ENCODE measurements at regions not wholly inside any gene's neighbourhood (a gene's known extent, or its start where the extent isn't known, plus 50 kb on each side); places are given as distances from the start of the nearest gene placed in this dataset.

GRCh38 chr4:159446266-159446976 is 343.5 kb downstream of the RAPGEF2 start:
- H3K4me1 ChIP-seq (ENCODE audit: control insufficient read depth, insufficient read depth, low read length) = no peaks in the 10 kb centered on the region
- H3K36me3 ChIP-seq (ENCODE audit: insufficient read depth, low read length) = no peaks in the 10 kb centered on the region
- H3K4me2 ChIP-seq (ENCODE audit: low read length) = no peak overlapping the region
- no peak overlapping the region for H3K4me3 ChIP-seq (ENCODE audit: low read length)
- H3K9me3 ChIP-seq (replicated peaks; ENCODE audit: low read length) = no peaks in the 10 kb centered on the region
- H3K27me3 ChIP-seq (ENCODE audit: control insufficient read depth, insufficient read depth, low read length) = no peaks in the 10 kb centered on the region
- H3K9ac ChIP-seq (ENCODE audit: low read depth, low read length) = no peak overlapping the region

- Histone ChIP-seq H3K4me1 (ENCODE audit: control insufficient read depth, insufficient read depth, low read length) (no peaks in the 10 kb centered on the region), H3K36me3 (ENCODE audit: insufficient read depth, low read length) (no peaks in the 10 kb centered on the region), H3K9me3 (replicated peaks; ENCODE audit: low read length) (no peaks in the 10 kb centered on the region), H3K27me3 (ENCODE audit: control insufficient read depth, insufficient read depth, low read length) (no peaks in the 10 kb centered on the region), H3K4me2 (ENCODE audit: low read length) (no peak overlapping the region), H3K9ac (ENCODE audit: low read depth, low read length) (no peak overlapping the region), H3K4me3 (ENCODE audit: low read length) (no peak overlapping the region)
Measured at GRCh38 chr4:159447296-159447695, 344.4 kb downstream of the RAPGEF2 start.

- H3K4me2 ChIP-seq (ENCODE audit: low read length) = no peak overlapping the region
- no peaks in the 10 kb centered on the region for H3K9me3 ChIP-seq (replicated peaks; ENCODE audit: low read length)
- H3K4me3 ChIP-seq (ENCODE audit: low read length) = no peak overlapping the region
- no peak overlapping the region for H3K9ac ChIP-seq (ENCODE audit: low read depth, low read length)
- no peaks in the 10 kb centered on the region for H3K36me3 ChIP-seq (ENCODE audit: insufficient read depth, low read length)
- no peaks in the 10 kb centered on the region for H3K27me3 ChIP-seq (ENCODE audit: control insufficient read depth, insufficient read depth, low read length)
- no peaks in the 10 kb centered on the region for H3K4me1 ChIP-seq (ENCODE audit: control insufficient read depth, insufficient read depth, low read length)
Measured at GRCh38 chr4:159451006-159451405, 348.1 kb downstream of the RAPGEF2 start.

- Histone ChIP-seq H3K4me3 (ENCODE audit: low read length) (no peak overlapping the region), H3K4me1 (ENCODE audit: control insufficient read depth, insufficient read depth, low read length) (no peaks in the 10 kb centered on the region), H3K9ac (ENCODE audit: low read depth, low read length) (peak overlapping the region; percentile 49), H3K36me3 (ENCODE audit: insufficient read depth, low read length) (no peaks in the 10 kb centered on the region), H3K9me3 (replicated peaks; ENCODE audit: low read length) (no peaks in the 10 kb centered on the region), H3K4me2 (ENCODE audit: low read length) (peak overlapping the region; percentile 24), H3K27me3 (ENCODE audit: control insufficient read depth, insufficient read depth, low read length) (no peaks in the 10 kb centered on the region)
Measured at GRCh38 chr4:159455675-159456237, 352.9 kb downstream of the RAPGEF2 start.

GRCh38 chr4:159460371-159460770 is 357.5 kb downstream of the RAPGEF2 start:
- Histone ChIP-seq H3K27me3 (ENCODE audit: control insufficient read depth, insufficient read depth, low read length) (no peaks in the 10 kb centered on the region), H3K9me3 (replicated peaks; ENCODE audit: low read length) (peaks cover 5% of the 10 kb centered on the region), H3K9ac (ENCODE audit: low read depth, low read length) (no peak overlapping the region), H3K4me2 (ENCODE audit: low read length) (no peak overlapping the region), H3K4me1 (ENCODE audit: control insufficient read depth, insufficient read depth, low read length) (no peaks in the 10 kb centered on the region), H3K36me3 (ENCODE audit: insufficient read depth, low read length) (no peaks in the 10 kb centered on the region), H3K4me3 (ENCODE audit: low read length) (no peak overlapping the region)

GRCh38 chr4:159463235-159463634 is 360.4 kb downstream of the RAPGEF2 start:
- H3K4me3 ChIP-seq (ENCODE audit: low read length) = no peak overlapping the region
- no peaks in the 10 kb centered on the region for H3K36me3 ChIP-seq (ENCODE audit: insufficient read depth, low read length)
- H3K4me2 ChIP-seq (ENCODE audit: low read length) = no peak overlapping the region
- H3K4me1 ChIP-seq (ENCODE audit: control insufficient read depth, insufficient read depth, low read length) = no peaks in the 10 kb centered on the region
- H3K9ac ChIP-seq (ENCODE audit: low read depth, low read length) = no peak overlapping the region
- H3K27me3 ChIP-seq (ENCODE audit: control insufficient read depth, insufficient read depth, low read length) = no peaks in the 10 kb centered on the region
- peaks cover 5% of the 10 kb centered on the region for H3K9me3 ChIP-seq (replicated peaks; ENCODE audit: low read length)

- Histone ChIP-seq H3K27me3 (ENCODE audit: control insufficient read depth, insufficient read depth, low read length) (no peaks in the 10 kb centered on the region), H3K4me3 (ENCODE audit: low read length) (no peak overlapping the region), H3K9me3 (replicated peaks; ENCODE audit: low read length) (peaks cover 5% of the 10 kb centered on the region), H3K9ac (ENCODE audit: low read depth, low read length) (no peak overlapping the region), H3K4me1 (ENCODE audit: control insufficient read depth, insufficient read depth, low read length) (no peaks in the 10 kb centered on the region), H3K36me3 (ENCODE audit: insufficient read depth, low read length) (no peaks in the 10 kb centered on the region), H3K4me2 (ENCODE audit: low read length) (no peak overlapping the region)
Measured at GRCh38 chr4:159464302-159464701, 361.4 kb downstream of the RAPGEF2 start.

GRCh38 chr4:159476886-159477285 is 374.0 kb downstream of the RAPGEF2 start:
- Histone ChIP-seq H3K27me3 (ENCODE audit: control insufficient read depth, insufficient read depth, low read length) (no peaks in the 10 kb centered on the region), H3K9ac (ENCODE audit: low read depth, low read length) (no peak overlapping the region), H3K4me1 (ENCODE audit: control insufficient read depth, insufficient read depth, low read length) (no peaks in the 10 kb centered on the region), H3K4me3 (ENCODE audit: low read length) (no peak overlapping the region), H3K36me3 (ENCODE audit: insufficient read depth, low read length) (no peaks in the 10 kb centered on the region), H3K4me2 (ENCODE audit: low read length) (no peak overlapping the region), H3K9me3 (replicated peaks; ENCODE audit: low read length) (no peaks in the 10 kb centered on the region)

GRCh38 chr4:159480826-159481225 is 377.9 kb downstream of the RAPGEF2 start:
- Histone ChIP-seq H3K4me2 (ENCODE audit: low read length) (no peak overlapping the region), H3K9me3 (replicated peaks; ENCODE audit: low read length) (no peaks in the 10 kb centered on the region), H3K4me3 (ENCODE audit: low read length) (no peak overlapping the region), H3K9ac (ENCODE audit: low read depth, low read length) (no peak overlapping the region), H3K27me3 (ENCODE audit: control insufficient read depth, insufficient read depth, low read length) (peaks cover 3% of the 10 kb centered on the region), H3K36me3 (ENCODE audit: insufficient read depth, low read length) (no peaks in the 10 kb centered on the region), H3K4me1 (ENCODE audit: control insufficient read depth, insufficient read depth, low read length) (peaks cover 19% of the 10 kb centered on the region)

GRCh38 chr4:159481936-159482335 is 379.1 kb downstream of the RAPGEF2 start:
- Histone ChIP-seq H3K4me3 (ENCODE audit: low read length) (no peak overlapping the region), H3K4me1 (ENCODE audit: control insufficient read depth, insufficient read depth, low read length) (peaks cover 23% of the 10 kb centered on the region), H3K27me3 (ENCODE audit: control insufficient read depth, insufficient read depth, low read length) (peaks cover 3% of the 10 kb centered on the region), H3K4me2 (ENCODE audit: low read length) (no peak overlapping the region), H3K9ac (ENCODE audit: low read depth, low read length) (no peak overlapping the region), H3K9me3 (replicated peaks; ENCODE audit: low read length) (no peaks in the 10 kb centered on the region), H3K36me3 (ENCODE audit: insufficient read depth, low read length) (no peaks in the 10 kb centered on the region)

GRCh38 chr4:159483110-159483781 is 380.4 kb downstream of the RAPGEF2 start:
- Histone ChIP-seq H3K4me2 (ENCODE audit: low read length) (peak overlapping the region; percentile 30), H3K9ac (ENCODE audit: low read depth, low read length) (peak overlapping the region; percentile 54), H3K4me1 (ENCODE audit: control insufficient read depth, insufficient read depth, low read length) (peaks cover 29% of the 10 kb centered on the region), H3K4me3 (ENCODE audit: low read length) (peak overlapping the region; percentile 12), H3K27me3 (ENCODE audit: control insufficient read depth, insufficient read depth, low read length) (peaks cover 3% of the 10 kb centered on the region), H3K36me3 (ENCODE audit: insufficient read depth, low read length) (no peaks in the 10 kb centered on the region), H3K9me3 (replicated peaks; ENCODE audit: low read length) (no peaks in the 10 kb centered on the region)

Measured in skeletal muscle satellite cell (primary cell).